IMR-90 (cell line): ENCODE measurements at regions not wholly inside any gene's neighbourhood (a gene's known extent, or its start where the extent isn't known, plus 50 kb on each side); places are given as distances from the start of the nearest gene placed in this dataset.

Experiments
- ATAC-seq: fragments of 200-7000 bp; cut with Tn5 transposase; 2 replicates; pipeline ENCODE4 v1.9.1; 2020; ENCODE audit warnings: low read depth, mild to moderate bottlenecking, moderate library complexity
- BruUV-seq: library from RNA; stranded (reverse); fragments of 400-500 nt; replicated peaks from 2 replicates; lab custom pipeline; 2021; lab: Mats Ljungman, UMichigan
- CTCF ChIA-PET: fragments of 300-600 bp; formaldehyde crosslinking; extraction: SDS; loops from one replicate; lab custom pipeline; 2021; ENCODE audit warnings: antibody characterized with exemption; lab: Yijun Ruan, JAX
- POLR2A ChIA-PET: fragments of 300-600 bp; sonication (Branson Sonifier 250); formaldehyde crosslinking; loops from one replicate; lab custom pipeline; 2022; ENCODE audit warnings: antibody characterized with exemption; ENCODE audit not compliant: unreplicated experiment; lab: Charles Lee
- DNase-seq: peaks from one replicate; pipeline ENCODE4 v3.0.0; 2013
- H2AFZ ChIP-seq: replicated peaks from 2 replicates; pipeline ENCODE3; 2013; ENCODE audit warnings: low read length, mild to moderate bottlenecking; ENCODE audit not compliant: poor library complexity
- H2AK5ac ChIP-seq: 2 replicates; pipeline ENCODE4 v1.6.1; 2013; ENCODE audit warnings: low read depth, low read length, inconsistent platforms
- H2AK9ac ChIP-seq: replicated peaks from 2 replicates; pipeline ENCODE3; 2013; ENCODE audit warnings: mild to moderate bottlenecking, low read depth, low read length, moderate library complexity; ENCODE audit not compliant: poor library complexity
- H2BK120ac ChIP-seq: 2 replicates; pipeline ENCODE4 v1.6.1; 2013; ENCODE audit warnings: low read depth, low read length, inconsistent platforms
- H2BK15ac ChIP-seq: 3 replicates; pipeline ENCODE4 v1.6.1; 2013; ENCODE audit warnings: low read depth, low read length, inconsistent platforms
- H2BK20ac ChIP-seq: 2 replicates; pipeline ENCODE4 v1.6.1; 2013; ENCODE audit warnings: low read depth, mild to moderate bottlenecking, inconsistent platforms, low read length, moderate library complexity
- H2BK5ac ChIP-seq: 2 replicates; pipeline ENCODE4 v1.6.1; 2013; ENCODE audit warnings: mild to moderate bottlenecking, low read depth, low read length, inconsistent platforms; ENCODE audit not compliant: poor library complexity, severe bottlenecking
- H3K14ac ChIP-seq: replicated peaks from 2 replicates; pipeline ENCODE4 v1.6.1; 2013; ENCODE audit warnings: low read depth, low read length, inconsistent platforms
- H3K18ac ChIP-seq: 2 replicates; pipeline ENCODE4 v1.6.1; 2013; ENCODE audit warnings: low read depth, low read length, control low read depth
- H3K23ac ChIP-seq: 2 replicates; pipeline ENCODE4 v1.6.1; 2013; ENCODE audit warnings: low read depth, low read length, inconsistent platforms
- H3K27ac ChIP-seq: 2 replicates; pipeline ENCODE4 v1.5.1; 2013; ENCODE audit warnings: mild to moderate bottlenecking, control low read depth, low read length; ENCODE audit not compliant: insufficient read depth
- H3K27me3 ChIP-seq: 2 replicates; pipeline ENCODE4 v1.6.1; 2013; ENCODE audit warnings: low read length; ENCODE audit not compliant: control insufficient read depth, insufficient read depth
- H3K36me3 ChIP-seq: 2 replicates; pipeline ENCODE4 v1.6.1; 2013; ENCODE audit warnings: low read length, mixed read lengths; ENCODE audit not compliant: control insufficient read depth, insufficient read depth
- H3K4ac ChIP-seq: 2 replicates; pipeline ENCODE4 v1.6.1; 2013; ENCODE audit warnings: low read depth, low read length, inconsistent platforms
- H3K4me1 ChIP-seq: 2 replicates; pipeline ENCODE4 v1.6.1; 2013; ENCODE audit warnings: low read length, mixed read lengths; ENCODE audit not compliant: control insufficient read depth, insufficient read depth
- H3K4me2 ChIP-seq: 2 replicates; pipeline ENCODE4 v1.6.1; 2013; ENCODE audit warnings: low read depth, mild to moderate bottlenecking, control low read depth, low read length, moderate library complexity
- H3K4me3 ChIP-seq: 2 replicates; pipeline ENCODE4 v1.5.1; 2013; ENCODE audit warnings: low read depth, mild to moderate bottlenecking, control low read depth, low read length, moderate library complexity; ENCODE audit not compliant: insufficient read depth
- H3K56ac ChIP-seq: 2 replicates; pipeline ENCODE4 v1.6.1; 2013; ENCODE audit warnings: low read length, inconsistent platforms; ENCODE audit not compliant: insufficient read depth; ENCODE audit errors: extremely low read depth
- H3K79me1 ChIP-seq, 2 experiments: 2 replicates each; pipeline ENCODE4 v1.6.1; 2013; ENCODE audit warnings: low read length in 2 of 2, inconsistent platforms in 1 of 2, low read depth in 1 of 2
- H3K9ac ChIP-seq: 2 replicates; pipeline ENCODE4 v1.6.1; 2013; ENCODE audit warnings: low read depth, low read length, control low read depth
- H3K9me1 ChIP-seq: 2 replicates; pipeline ENCODE4 v1.6.1; 2013; ENCODE audit warnings: low read length, inconsistent platforms; ENCODE audit not compliant: insufficient read depth
- H3K9me3 ChIP-seq: 2 replicates; pipeline ENCODE4 v1.6.1; 2013; ENCODE audit warnings: low read length; ENCODE audit not compliant: control insufficient read depth, insufficient read depth
- H4K20me1 ChIP-seq: 2 replicates; pipeline ENCODE4 v1.6.1; 2013; ENCODE audit warnings: low read length, inconsistent platforms; ENCODE audit not compliant: insufficient read depth
- H4K5ac ChIP-seq: 2 replicates; pipeline ENCODE4 v1.6.1; 2013; ENCODE audit warnings: mild to moderate bottlenecking, low read depth, low read length, control low read depth
- H4K8ac ChIP-seq, 2 experiments: 2 replicates each; pipeline ENCODE4 v1.6.1; 2013; ENCODE audit warnings: low read depth in 2 of 2, low read length in 2 of 2, control low read depth in 1 of 2, inconsistent platforms in 1 of 2
- H4K91ac ChIP-seq: 2 replicates; pipeline ENCODE4 v1.6.1; 2013; ENCODE audit warnings: low read depth, low read length, inconsistent platforms; ENCODE audit not compliant: insufficient read depth
- BHLHE40 ChIP-seq: fragments of 150-350 bp; IDR thresholded peaks from 2 replicates; pipeline ENCODE4 v1.6.1; 2016; ENCODE audit warnings: mild to moderate bottlenecking, low read depth, low read length
- CTCF ChIP-seq: conservative IDR thresholded peaks from 2 replicates; pipeline ENCODE4 v1.5.1; 2012; ENCODE audit warnings: mild to moderate bottlenecking, low read depth, low read length, improper control_type of control experiment
- FOS ChIP-seq: fragments of 150-350 bp; IDR thresholded peaks from 2 replicates; pipeline ENCODE4 v1.6.1; 2016; ENCODE audit warnings: low read depth, low read length
- MAZ ChIP-seq: IDR thresholded peaks from 2 replicates; pipeline ENCODE4 v1.6.1; 2012; ENCODE audit warnings: low read depth, mild to moderate bottlenecking, low read length, improper control_type of control experiment, moderate library complexity, borderline replicate concordance
- RCOR1 ChIP-seq: IDR thresholded peaks from 2 replicates; pipeline ENCODE4 v1.6.1; 2012; ENCODE audit warnings: mild to moderate bottlenecking, low read length, improper control_type of control experiment; ENCODE audit not compliant: insufficient replicate concordance
- WGBS, 2 experiments: methylation state at CpG; one replicate each; pipeline versions ENCODE4 v1.1.5 to v1.1.7; 2013; ENCODE audit warnings: missing lambda C conversion rate in 2 of 2; ENCODE audit not compliant: insufficient read length in 1 of 2; ENCODE audit errors: extremely low coverage in 2 of 2; 5-methylcytosine and 5-hydroxymethylcytosine counted together
- dilution Hi-C: fragments of 300-500 bp; cut with HindIII; formaldehyde crosslinking; loops from one replicate; pipeline ENCODE4 v1.14.3; 2018; ENCODE audit warnings: low sequenced_read_pairs; ENCODE audit not compliant: unreplicated experiment
- in situ Hi-C: fragments of 300-500 bp; cut with MboI; formaldehyde crosslinking; loops from 3 replicates; pipeline ENCODE4 v1.14.3; 2019; ENCODE audit warnings: low sequenced_read_pairs, inconsistent platforms, mixed read lengths
- intact Hi-C: fragments of 100-400 bp; cut with micrococcal nuclease; formaldehyde crosslinking; loops from 2 replicates; pipeline ENCODE4 v1.10.0; 2022

DNA sequence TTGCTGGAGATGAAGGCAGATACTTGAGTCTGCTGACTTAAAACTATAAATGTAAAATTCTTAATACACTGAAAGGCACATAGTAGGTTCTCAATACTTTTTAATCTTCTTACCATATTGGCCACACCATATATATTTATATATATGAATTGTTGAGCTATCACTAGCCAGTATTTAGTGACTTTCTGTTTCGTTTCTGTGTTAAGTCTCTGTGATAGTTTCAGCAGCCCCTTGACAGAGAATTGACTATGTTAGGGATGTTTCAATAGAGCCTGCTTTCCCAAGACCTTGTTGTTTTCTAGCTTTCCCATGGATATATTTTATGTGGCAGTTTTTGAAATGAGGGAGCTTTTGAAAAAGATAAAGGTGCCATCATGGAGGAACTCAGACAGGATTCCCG, 206.5 kb upstream of the GOT2 start:
- in situ Hi-C loops, result no loop called here
- no TSS peak for BruUV-seq
- CTCF ChIA-PET, result no interaction called here

More for the DNA sequence above, 206.5 kb upstream of the GOT2 start:
- Histone ChIP-seq H2BK5ac (no peak overlapping the region), H3K18ac (no peak overlapping the region), H4K20me1 (no peaks in the 10 kb centered on the region), H4K8ac (no peak overlapping the region), H3K23ac (no peak overlapping the region), H2BK15ac (no peak overlapping the region), H4K91ac (no peak overlapping the region), H3K4me1 (no peaks in the 10 kb centered on the region), H3K56ac (no peak overlapping the region), H2AFZ (no peak overlapping the region), H2AK9ac (no peak overlapping the region), H3K4me2 (no peak overlapping the region), H3K9me3 (no peaks in the 10 kb centered on the region), H4K5ac (no peak overlapping the region), H3K4ac (no peak overlapping the region), H2AK5ac (no peak overlapping the region), H3K9ac (no peak overlapping the region), H3K36me3 (no peaks in the 10 kb centered on the region), H3K14ac (no peak overlapping the region), H3K27me3 (no peaks in the 10 kb centered on the region), H3K79me1 (no peaks in the 10 kb centered on the region), H3K9me1 (no peaks in the 10 kb centered on the region), H2BK120ac (no peak overlapping the region), H3K4me3 (no peak overlapping the region), H2BK20ac (no peak overlapping the region), H3K27ac (no peak overlapping the region)
- no peak for DNase-seq
- TF ChIP-seq CTCF, result no peak
- TF ChIP-seq MAZ, result no peak
- TF ChIP-seq BHLHE40, result no peak
- no peak for TF ChIP-seq FOS
- TF ChIP-seq RCOR1, result no peak
- no peak for ATAC-seq
- dilution Hi-C loops, result no loop called here
- intact Hi-C loops, result no loop called here
- WGBS, 2 experiments, result no CpG with 5 or more reads among the region's 2 CpGs
- POLR2A ChIA-PET, result no interaction called here
